Endothelial cell of umbilical vein (primary cell): ENCODE measurements at regions not wholly inside any gene's neighbourhood (a gene's known extent, or its start where the extent isn't known, plus 50 kb on each side); places are given as distances from the start of the nearest gene placed in this dataset.
"Not testable (repeated sequence)": the region's sequence is repeated elsewhere in the genome, so short reads cannot be mapped to it uniquely, and the experiment has no call there.

Experiments
- BruUV-seq: library from RNA; stranded (reverse); fragments of 400-500 nt; replicated peaks from 2 replicates; lab custom pipeline; 2021; lab: Mats Ljungman, UMichigan
- CTCF ChIA-PET: fragments of 300-600, 350-600 bp; sonication (Branson Sonifier 250); formaldehyde crosslinking; loops from one replicate; lab custom pipeline; 2021; ENCODE audit warnings: antibody characterized with exemption, inconsistent platforms; lab: Charles Lee
- POLR2A ChIA-PET: fragments of 300-600, 350-600 bp; sonication (Branson Sonifier 250); formaldehyde crosslinking; loops from one replicate; lab custom pipeline; 2021; ENCODE audit warnings: antibody characterized with exemption, inconsistent platforms; lab: Charles Lee
- DNase-seq: peaks from one replicate; pipeline ENCODE4 v3.0.0-alpha.2; 2011; ENCODE audit warnings: low read depth, low spot score
- FAIRE-seq: peaks from 2 replicates; lab custom pipeline; 2011; peaks lifted over from hg19 to GRCh38; lab: Jason Lieb, UNC
- H2AFZ ChIP-seq: 2 replicates; pipeline ENCODE4 v1.6.0; 2012; ENCODE audit warnings: low read depth, low read length, control low read depth, inconsistent platforms
- H3K27ac ChIP-seq: 2 replicates; pipeline ENCODE4 v1.5.1; 2011; ENCODE audit warnings: low read depth, mild to moderate bottlenecking, control low read depth, low read length, moderate library complexity; ENCODE audit not compliant: insufficient read depth
- H3K27me3 ChIP-seq, 2 experiments: 2 replicates each; pipeline versions ENCODE4 v1.6.0 to v1.6.1; 2011; ENCODE audit warnings: low read length in 2 of 2, mixed read lengths in 1 of 2; ENCODE audit not compliant: control insufficient read depth in 2 of 2, insufficient read depth in 2 of 2
- H3K36me3 ChIP-seq, 2 experiments: 2 replicates in 1 of 2; 3 replicates in 1 of 2; pipeline ENCODE4 v1.5.1; 2011; ENCODE audit warnings: low read length in 2 of 2, mild to moderate bottlenecking in 1 of 2, moderate library complexity in 1 of 2; ENCODE audit not compliant: control insufficient read depth in 2 of 2, insufficient read depth in 2 of 2; ENCODE audit errors: extremely low read depth in 1 of 2
- H3K4me1 ChIP-seq: 3 replicates; pipeline ENCODE4 v1.5.1; 2011; ENCODE audit warnings: mild to moderate bottlenecking, low read length; ENCODE audit not compliant: control insufficient read depth, insufficient read depth; ENCODE audit errors: extremely low read depth
- H3K4me2 ChIP-seq: 2 replicates; pipeline ENCODE4 v1.6.1; 2011; ENCODE audit warnings: low read length, control low read depth, mixed read lengths; ENCODE audit not compliant: insufficient read depth
- H3K4me3 ChIP-seq, 3 experiments: fragments of 200-600 bp in 1 of 3; sonication (generic), shearing (Covaris generic) in 1 of 3; replicated peaks in 1 of 3; 2 replicates each; pipeline ENCODE4 v1.5.1; 2011 to 2016; ENCODE audit warnings: control low read depth in 3 of 3, low read length in 3 of 3, mild to moderate bottlenecking in 2 of 3, inconsistent platforms in 1 of 3, low read depth in 1 of 3, moderate library complexity in 1 of 3; ENCODE audit not compliant: insufficient read depth in 1 of 3
- H3K79me2 ChIP-seq: 2 replicates; pipeline ENCODE4 v1.6.0; 2012; ENCODE audit warnings: low read length, inconsistent platforms; ENCODE audit not compliant: control insufficient read depth, insufficient read depth
- H3K9ac ChIP-seq: replicated peaks from 2 replicates; pipeline ENCODE3; 2011; ENCODE audit warnings: low read length, control low read depth; ENCODE audit not compliant: insufficient read depth; ENCODE audit errors: extremely low read depth
- H3K9me1 ChIP-seq: replicated peaks from 3 replicates; pipeline ENCODE4 v1.6.0; 2011; ENCODE audit warnings: mild to moderate bottlenecking, low read length; ENCODE audit not compliant: control insufficient read depth, insufficient read depth; ENCODE audit errors: extremely low read depth
- H3K9me3 ChIP-seq: replicated peaks from 2 replicates; pipeline ENCODE4 v1.5.1; 2012; ENCODE audit warnings: low read length, inconsistent platforms; ENCODE audit not compliant: control insufficient read depth, insufficient read depth
- H4K20me1 ChIP-seq: replicated peaks from 2 replicates; pipeline ENCODE3; 2011; ENCODE audit warnings: mild to moderate bottlenecking, low read length; ENCODE audit not compliant: control insufficient read depth, insufficient read depth; ENCODE audit errors: extremely low read depth
- EZH2 ChIP-seq: IDR thresholded peaks from 2 replicates; pipeline ENCODE4 v1.6.1; 2012; ENCODE audit warnings: borderline replicate concordance, low read depth, mild to moderate bottlenecking, moderate library complexity, low read length, inconsistent platforms; ENCODE audit not compliant: severe bottlenecking
- FOS ChIP-seq: IDR thresholded peaks from 2 replicates; pipeline ENCODE4 v1.6.1; 2011; ENCODE audit warnings: mild to moderate bottlenecking, low read length, moderate library complexity, borderline replicate concordance; ENCODE audit not compliant: insufficient read depth
- GATA2 ChIP-seq: IDR thresholded peaks from 2 replicates; pipeline ENCODE4 v1.7.0; 2011; ENCODE audit warnings: low read depth, mild to moderate bottlenecking, moderate library complexity, mixed read lengths, low read length; ENCODE audit not compliant: insufficient read length, insufficient read depth
- JUN ChIP-seq: IDR thresholded peaks from 2 replicates; pipeline ENCODE4 v1.6.1; 2011; ENCODE audit warnings: borderline replicate concordance, low read depth; ENCODE audit not compliant: insufficient read length, insufficient read depth
- MYC ChIP-seq: IDR thresholded peaks from one replicate; pipeline ENCODE4 v1.6.1; 2011; ENCODE audit warnings: mild to moderate bottlenecking, low read depth, low read length
- POLR2A ChIP-seq: IDR thresholded peaks from 2 replicates; pipeline ENCODE4 v1.6.1; 2012; ENCODE audit warnings: low read depth, mild to moderate bottlenecking, control low read depth, low read length
- POLR2AphosphoS5 ChIP-seq: IDR thresholded peaks from 2 replicates; pipeline ENCODE4 v1.6.1; 2012; ENCODE audit warnings: low read depth, mild to moderate bottlenecking, control low read depth, low read length, moderate library complexity; ENCODE audit not compliant: insufficient read depth
- dilution Hi-C: fragments of 300-500 bp; cut with MboI; formaldehyde crosslinking; loops from one replicate; pipeline ENCODE4 v1.15.0; 2019; ENCODE audit warnings: low sequenced_read_pairs; ENCODE audit not compliant: extremely low pct_ligation_motif_present
- intact Hi-C: fragments of 100-400 bp; cut with micrococcal nuclease; formaldehyde crosslinking; loops from one replicate; pipeline ENCODE4 v1.10.0; 2022
- TF ChIP-seq, protein P1 (sequence below): IDR thresholded peaks from 2 replicates; pipeline ENCODE4 v1.6.1; 2011; ENCODE audit not compliant: insufficient read depth, insufficient read length
- TF ChIP-seq, protein P2 (sequence below), 2 donors: IDR thresholded peaks; 1 replicate in 1 of 2; 2 replicates in 1 of 2; pipeline ENCODE4 v1.5.1; 2011; ENCODE audit warnings: low read length in 2 of 2, mild to moderate bottlenecking in 2 of 2, moderate library complexity in 2 of 2, control low read depth in 1 of 2, inconsistent platforms in 1 of 2, low read depth in 1 of 2; ENCODE audit not compliant: insufficient read depth in 1 of 2; ENCODE audit errors: extremely low read depth in 1 of 2

DNA sequence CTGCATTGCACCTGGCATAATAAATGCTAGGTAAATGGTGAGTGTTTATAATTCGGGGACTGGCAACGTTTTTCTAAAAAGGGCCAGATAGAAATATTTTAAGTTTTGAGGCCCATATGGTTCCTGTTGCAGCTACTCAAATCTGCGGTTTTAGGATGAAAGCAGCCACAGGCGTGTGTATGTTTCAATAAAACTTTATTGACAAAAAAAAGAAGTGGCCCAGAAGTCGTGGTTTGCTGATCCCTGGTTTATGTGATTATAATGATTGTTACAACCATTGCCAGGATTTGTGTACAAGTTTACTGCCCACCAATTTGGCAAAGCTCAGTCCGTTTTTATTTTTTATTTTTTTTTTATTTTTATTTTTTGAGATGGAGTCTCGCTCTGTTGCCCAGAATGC is 536.1 kb downstream of the XYLT1 start:
- dilution Hi-C loops, result no loop called here
- no peak for TF ChIP-seq EZH2
- TF ChIP-seq POLR2A, result no peak
- no peak for TF ChIP-seq GATA2
- TF ChIP-seq JUN, result no peak
- no peak for TF ChIP-seq FOS
- TF ChIP-seq MYC, result no peak
- TF ChIP-seq, protein P1, sequence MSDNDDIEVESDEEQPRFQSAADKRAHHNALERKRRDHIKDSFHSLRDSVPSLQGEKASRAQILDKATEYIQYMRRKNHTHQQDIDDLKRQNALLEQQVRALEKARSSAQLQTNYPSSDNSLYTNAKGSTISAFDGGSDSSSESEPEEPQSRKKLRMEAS, result no peak
- TF ChIP-seq POLR2AphosphoS5, result no peak
- TF ChIP-seq, protein P2, sequence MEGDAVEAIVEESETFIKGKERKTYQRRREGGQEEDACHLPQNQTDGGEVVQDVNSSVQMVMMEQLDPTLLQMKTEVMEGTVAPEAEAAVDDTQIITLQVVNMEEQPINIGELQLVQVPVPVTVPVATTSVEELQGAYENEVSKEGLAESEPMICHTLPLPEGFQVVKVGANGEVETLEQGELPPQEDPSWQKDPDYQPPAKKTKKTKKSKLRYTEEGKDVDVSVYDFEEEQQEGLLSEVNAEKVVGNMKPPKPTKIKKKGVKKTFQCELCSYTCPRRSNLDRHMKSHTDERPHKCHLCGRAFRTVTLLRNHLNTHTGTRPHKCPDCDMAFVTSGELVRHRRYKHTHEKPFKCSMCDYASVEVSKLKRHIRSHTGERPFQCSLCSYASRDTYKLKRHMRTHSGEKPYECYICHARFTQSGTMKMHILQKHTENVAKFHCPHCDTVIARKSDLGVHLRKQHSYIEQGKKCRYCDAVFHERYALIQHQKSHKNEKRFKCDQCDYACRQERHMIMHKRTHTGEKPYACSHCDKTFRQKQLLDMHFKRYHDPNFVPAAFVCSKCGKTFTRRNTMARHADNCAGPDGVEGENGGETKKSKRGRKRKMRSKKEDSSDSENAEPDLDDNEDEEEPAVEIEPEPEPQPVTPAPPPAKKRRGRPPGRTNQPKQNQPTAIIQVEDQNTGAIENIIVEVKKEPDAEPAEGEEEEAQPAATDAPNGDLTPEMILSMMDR (IDR thresholded peaks at IDR 0.05; ENCODE audit: extremely low read depth in 1 of 2, insufficient read depth in 1 of 2, low read depth in 1 of 2, low read length in 2 of 2), result no peak
- Histone ChIP-seq H3K27me3 (no peaks in the 10 kb centered on the region), H3K4me1 (no peaks in the 10 kb centered on the region), H3K4me2 (no peak overlapping the region), H3K36me3 (no peaks in the 10 kb centered on the region), H4K20me1 (no peaks in the 10 kb centered on the region), H3K9me1 (no peaks in the 10 kb centered on the region), H3K9ac (no peak overlapping the region), H2AFZ (no peak overlapping the region), H3K4me3 (no peak overlapping the region), H3K27ac (no peak overlapping the region), H3K79me2 (no peaks in the 10 kb centered on the region), H3K9me3 (peaks cover 2% of the 10 kb centered on the region)
- FAIRE-seq, result no peak
- POLR2A ChIA-PET, result no interaction called here
- no TSS peak for BruUV-seq
- intact Hi-C loops, result no loop called here
- DNase-seq, result no peak
- CTCF ChIA-PET, result no interaction called here

DNA sequence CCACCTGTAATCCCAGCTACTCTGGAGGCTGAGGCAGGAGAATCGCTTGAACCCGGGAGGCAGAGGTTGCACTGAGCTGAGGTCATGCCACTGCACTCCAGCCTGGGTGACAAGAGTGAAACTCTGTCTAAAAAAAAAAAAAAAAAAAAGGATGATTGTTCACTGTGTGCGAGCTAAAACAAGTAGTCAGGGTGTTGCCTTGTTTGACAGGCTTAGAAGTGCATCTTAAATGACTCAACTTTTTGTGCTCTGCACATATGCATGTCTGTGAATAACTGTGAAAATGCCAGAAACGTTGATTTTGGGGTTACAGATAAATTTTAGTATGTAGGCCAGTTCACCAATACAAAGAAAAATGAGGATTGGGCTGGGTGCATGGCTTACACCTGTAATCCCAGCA is 534.9 kb downstream of the XYLT1 start:
- DNase-seq, H3K4me2 ChIP-seq, H3K4me3 ChIP-seq, H3K9ac ChIP-seq, CTCF ChIA-PET, dilution Hi-C loops, BruUV-seq, H3K27ac ChIP-seq, H3K79me2 ChIP-seq, H3K4me1 ChIP-seq, FAIRE-seq, H4K20me1 ChIP-seq, intact Hi-C loops, H3K9me3 ChIP-seq, POLR2A ChIA-PET, H2AFZ ChIP-seq, H3K36me3 ChIP-seq, H3K27me3 ChIP-seq, H3K9me1 ChIP-seq: not testable (repeated sequence)
